ENCODE measurements at regions not wholly inside any gene's neighbourhood (a gene's known extent, or its start where the extent isn't known, plus 50 kb on each side); places are given as distances from the start of the nearest gene placed in this dataset.

- TF ChIP-seq REST (IDR thresholded peaks at IDR 0.05; ENCODE audit: insufficient replicate concordance, low read depth) (no peak), POLR2AphosphoS5 (IDR thresholded peaks at IDR 0.05; ENCODE audit: low read depth) (no peak), SPI1 (IDR thresholded peaks at IDR 0.05; ENCODE audit: borderline replicate concordance, low read depth) (no peak), CTCF (IDR thresholded peaks at IDR 0.05; ENCODE audit: insufficient read depth, low read length) (no peak), GABPA (IDR thresholded peaks at IDR 0.05; ENCODE audit: low read depth) (no peak)
- H3K27ac ChIP-seq (replicated peaks), result no peak overlapping the region
- no peak overlapping the region for H3K4me3 ChIP-seq (replicated peaks; ENCODE audit: insufficient read depth, low read length)
- DNase-seq (ENCODE audit: low read depth in 1 of 2, low spot score in 1 of 2), result no peak
- peaks cover 3% of the 10 kb centered on the region for H3K27me3 ChIP-seq (ENCODE audit: insufficient read depth, poor library complexity, severe bottlenecking)
These were observed 188.4 kb upstream of the THRB start for GRCh38 chr3:24683090-24683489.

GRCh38 chr3:24683633-24684384 lies 189.2 kb upstream of the THRB start:
- Histone ChIP-seq H3K27me3 (ENCODE audit: insufficient read depth, poor library complexity, severe bottlenecking) (peaks cover 3% of the 10 kb centered on the region), H3K4me3 (replicated peaks; ENCODE audit: insufficient read depth, low read length) (no peak overlapping the region), H3K27ac (replicated peaks) (no peak overlapping the region)
- peak in 1 of 2 experiments; percentile 3 for DNase-seq (ENCODE audit: low read depth in 1 of 2, low spot score in 1 of 2)
- TF ChIP-seq GABPA (IDR thresholded peaks at IDR 0.05; ENCODE audit: low read depth) (no peak), CTCF (IDR thresholded peaks at IDR 0.05; ENCODE audit: insufficient read depth, low read length) (peak; percentile 3)

- TF ChIP-seq REST (IDR thresholded peaks at IDR 0.05; ENCODE audit: insufficient replicate concordance, low read depth), result no peak
- no peak for TF ChIP-seq SPI1 (IDR thresholded peaks at IDR 0.05; ENCODE audit: borderline replicate concordance, low read depth)
- TF ChIP-seq GABPA (IDR thresholded peaks at IDR 0.05; ENCODE audit: low read depth), result no peak
- TF ChIP-seq POLR2AphosphoS5 (IDR thresholded peaks at IDR 0.05; ENCODE audit: low read depth), result no peak
- TF ChIP-seq CTCF (IDR thresholded peaks at IDR 0.05; ENCODE audit: insufficient read depth, low read length), result no peak
- no peak for DNase-seq (ENCODE audit: low read depth in 1 of 2, low spot score in 1 of 2)
These were observed 189.9 kb upstream of the THRB start for GRCh38 chr3:24684506-24685023.

More at GRCh38 chr3:24684506-24685023, 189.9 kb upstream of the THRB start:
- H3K4me3 ChIP-seq (replicated peaks; ENCODE audit: insufficient read depth, low read length), result no peak overlapping the region
- no peaks in the 10 kb centered on the region for H3K27me3 ChIP-seq (ENCODE audit: insufficient read depth, poor library complexity, severe bottlenecking)
- no peak overlapping the region for H3K27ac ChIP-seq (replicated peaks)
